Epithelial cell of proximal tubule (primary cell): ENCODE measurements at regions not wholly inside any gene's neighbourhood (a gene's known extent, or its start where the extent isn't known, plus 50 kb on each side); places are given as distances from the start of the nearest gene placed in this dataset.

ENCODE experiments used
- DNase-seq: peaks from one replicate; pipeline ENCODE4 v3.0.0-alpha.2; 2011; ENCODE audit warnings: low read depth
- H3K4me3 ChIP-seq: 2 replicates; pipeline ENCODE4 v1.5.1; 2011; ENCODE audit warnings: low read depth, mild to moderate bottlenecking, low read length
- TF ChIP-seq, protein P1 (sequence below): conservative IDR thresholded peaks from 2 replicates; pipeline ENCODE4 v1.5.1; 2012; ENCODE audit warnings: low read depth, mild to moderate bottlenecking, low read length

DNA sequence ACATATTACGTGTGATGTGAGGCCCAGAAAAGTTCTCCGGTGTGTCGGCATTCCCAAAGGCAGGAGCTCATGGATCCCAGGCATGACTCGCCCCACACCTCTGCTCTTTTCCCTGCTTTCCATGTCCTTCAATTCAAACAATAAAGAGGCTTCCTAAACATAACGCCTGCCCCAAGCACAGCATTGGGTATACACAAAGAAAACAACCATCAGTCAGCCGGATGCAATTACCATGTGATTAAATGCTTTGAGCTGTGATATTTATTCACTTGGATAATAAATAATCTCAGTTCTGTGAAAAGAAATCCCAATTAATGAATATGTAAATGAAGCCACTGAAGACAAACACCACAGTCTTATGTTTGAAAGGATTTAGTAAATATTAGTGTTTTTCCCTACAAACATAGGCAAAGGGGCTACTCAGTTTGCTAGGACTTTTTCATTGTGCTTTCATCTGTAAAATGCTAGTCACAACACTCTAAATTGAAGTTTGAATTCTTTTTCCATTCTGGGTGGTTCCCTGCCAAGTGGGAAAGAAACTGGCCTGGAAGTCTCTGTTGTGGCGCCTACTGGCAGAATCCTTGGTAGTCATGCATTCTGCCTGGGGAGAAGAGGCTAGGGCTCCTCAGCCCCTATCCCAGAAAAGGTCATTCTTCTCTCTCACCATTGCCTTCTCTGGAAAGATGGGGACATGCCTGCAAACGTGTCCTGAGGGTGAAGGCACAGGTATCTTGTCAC is 144.7 kb downstream of the COL6A3 start:
- DNase-seq, result no peak
- H3K4me3 ChIP-seq, result no peak overlapping the region
- TF ChIP-seq, protein P1, sequence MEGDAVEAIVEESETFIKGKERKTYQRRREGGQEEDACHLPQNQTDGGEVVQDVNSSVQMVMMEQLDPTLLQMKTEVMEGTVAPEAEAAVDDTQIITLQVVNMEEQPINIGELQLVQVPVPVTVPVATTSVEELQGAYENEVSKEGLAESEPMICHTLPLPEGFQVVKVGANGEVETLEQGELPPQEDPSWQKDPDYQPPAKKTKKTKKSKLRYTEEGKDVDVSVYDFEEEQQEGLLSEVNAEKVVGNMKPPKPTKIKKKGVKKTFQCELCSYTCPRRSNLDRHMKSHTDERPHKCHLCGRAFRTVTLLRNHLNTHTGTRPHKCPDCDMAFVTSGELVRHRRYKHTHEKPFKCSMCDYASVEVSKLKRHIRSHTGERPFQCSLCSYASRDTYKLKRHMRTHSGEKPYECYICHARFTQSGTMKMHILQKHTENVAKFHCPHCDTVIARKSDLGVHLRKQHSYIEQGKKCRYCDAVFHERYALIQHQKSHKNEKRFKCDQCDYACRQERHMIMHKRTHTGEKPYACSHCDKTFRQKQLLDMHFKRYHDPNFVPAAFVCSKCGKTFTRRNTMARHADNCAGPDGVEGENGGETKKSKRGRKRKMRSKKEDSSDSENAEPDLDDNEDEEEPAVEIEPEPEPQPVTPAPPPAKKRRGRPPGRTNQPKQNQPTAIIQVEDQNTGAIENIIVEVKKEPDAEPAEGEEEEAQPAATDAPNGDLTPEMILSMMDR, result no peak

DNA sequence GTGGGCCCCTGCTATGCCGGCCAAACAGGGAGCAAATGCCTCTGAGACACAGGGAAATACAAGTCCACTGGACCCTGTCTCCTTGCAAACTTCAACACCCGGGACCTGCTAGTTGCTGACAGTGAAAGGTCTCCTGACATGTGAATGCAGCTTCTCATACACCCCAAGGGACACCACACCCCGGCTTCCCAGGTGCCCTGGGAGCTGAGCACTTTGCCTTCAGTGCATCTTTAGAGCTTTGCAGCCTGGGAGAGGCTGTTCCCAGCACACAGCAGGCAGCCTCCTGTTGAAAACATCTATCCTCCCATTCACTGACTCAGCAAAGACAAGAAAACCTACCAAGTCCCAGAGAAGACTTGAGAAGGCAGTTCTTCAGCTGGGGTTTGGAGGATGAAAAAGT is 143.4 kb downstream of the COL6A3 start:
- no peak for DNase-seq
- H3K4me3 ChIP-seq, result no peak overlapping the region
- TF ChIP-seq, protein P1, result no peak

DNA sequence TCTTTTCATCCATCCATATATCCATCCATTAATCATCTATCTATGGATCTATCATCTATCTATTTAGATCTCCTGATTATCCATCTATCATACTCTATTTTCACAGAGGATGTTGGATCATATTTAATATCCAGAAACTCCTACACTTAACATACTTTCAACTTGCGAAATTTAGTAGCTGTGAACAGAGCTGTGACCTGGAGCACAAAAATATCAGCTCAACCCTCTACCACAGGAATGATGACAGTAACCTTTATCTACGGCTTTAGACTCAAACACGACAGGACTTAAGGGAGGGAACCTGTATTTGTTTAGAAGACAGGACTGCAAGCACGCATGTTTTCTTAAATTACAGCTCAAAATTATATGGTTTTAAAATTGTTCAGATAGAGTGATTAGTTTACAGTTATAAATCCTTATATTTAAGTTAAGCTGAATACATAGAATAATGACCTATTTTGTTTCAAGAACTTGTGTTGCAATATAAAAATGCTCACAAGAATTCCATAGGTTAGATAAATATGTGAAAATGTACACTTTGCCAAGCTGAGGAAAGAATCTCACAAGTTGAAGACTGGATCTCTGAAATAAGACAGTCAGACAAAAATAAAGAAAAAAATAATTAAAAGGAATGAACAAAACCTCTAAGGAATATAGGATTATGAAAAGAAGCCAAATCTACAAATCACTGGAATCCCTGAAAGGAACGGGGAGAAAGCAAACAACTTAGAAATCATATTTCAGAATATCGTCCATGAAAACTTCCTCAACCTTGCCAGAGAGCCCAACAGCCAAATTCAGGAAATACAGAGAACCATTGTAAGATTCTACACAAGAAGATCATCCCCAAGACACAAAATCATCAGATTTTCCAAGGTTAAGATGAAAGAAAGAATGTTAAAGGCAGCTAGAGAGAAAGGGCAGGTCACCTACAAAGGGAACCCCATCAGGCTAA is 142.0 kb downstream of the COL6A3 start:
- DNase-seq, result no peak
- TF ChIP-seq, protein P1, result no peak
- no peak overlapping the region for H3K4me3 ChIP-seq
